ENCODE measurements at regions not wholly inside any gene's neighbourhood (a gene's known extent, or its start where the extent isn't known, plus 50 kb on each side); places are given as distances from the start of the nearest gene placed in this dataset.

DNA sequence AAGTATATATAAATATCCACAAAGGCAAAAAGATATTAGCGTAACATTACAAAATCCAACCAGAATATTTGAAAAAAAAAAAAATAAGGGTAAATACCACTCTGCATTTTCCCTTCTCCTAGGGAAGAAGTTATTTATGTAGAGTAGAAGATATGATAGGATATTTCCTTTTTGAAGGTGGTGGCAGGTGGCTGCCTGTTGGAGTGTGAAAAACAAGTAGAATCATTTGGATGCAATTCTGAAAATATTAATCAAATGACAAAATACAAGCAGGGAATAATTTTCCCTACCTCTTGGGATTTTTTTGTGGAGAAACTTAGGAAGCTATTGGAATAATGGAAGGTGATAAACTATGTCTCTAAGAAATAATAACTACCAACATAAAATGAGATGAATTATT is 62.5 kb upstream of the OGFRL1 start:
- TF ChIP-seq, protein P1, sequence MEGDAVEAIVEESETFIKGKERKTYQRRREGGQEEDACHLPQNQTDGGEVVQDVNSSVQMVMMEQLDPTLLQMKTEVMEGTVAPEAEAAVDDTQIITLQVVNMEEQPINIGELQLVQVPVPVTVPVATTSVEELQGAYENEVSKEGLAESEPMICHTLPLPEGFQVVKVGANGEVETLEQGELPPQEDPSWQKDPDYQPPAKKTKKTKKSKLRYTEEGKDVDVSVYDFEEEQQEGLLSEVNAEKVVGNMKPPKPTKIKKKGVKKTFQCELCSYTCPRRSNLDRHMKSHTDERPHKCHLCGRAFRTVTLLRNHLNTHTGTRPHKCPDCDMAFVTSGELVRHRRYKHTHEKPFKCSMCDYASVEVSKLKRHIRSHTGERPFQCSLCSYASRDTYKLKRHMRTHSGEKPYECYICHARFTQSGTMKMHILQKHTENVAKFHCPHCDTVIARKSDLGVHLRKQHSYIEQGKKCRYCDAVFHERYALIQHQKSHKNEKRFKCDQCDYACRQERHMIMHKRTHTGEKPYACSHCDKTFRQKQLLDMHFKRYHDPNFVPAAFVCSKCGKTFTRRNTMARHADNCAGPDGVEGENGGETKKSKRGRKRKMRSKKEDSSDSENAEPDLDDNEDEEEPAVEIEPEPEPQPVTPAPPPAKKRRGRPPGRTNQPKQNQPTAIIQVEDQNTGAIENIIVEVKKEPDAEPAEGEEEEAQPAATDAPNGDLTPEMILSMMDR (IDR thresholded peaks at IDR 0.05): no peak
- TF ChIP-seq POLR2A (IDR thresholded peaks at IDR 0.05): no peak

Measured in transverse colon (tissue), 3 donors.